ENCODE measurements at regions not wholly inside any gene's neighbourhood (a gene's known extent, or its start where the extent isn't known, plus 50 kb on each side); places are given as distances from the start of the nearest gene placed in this dataset.

DNA sequence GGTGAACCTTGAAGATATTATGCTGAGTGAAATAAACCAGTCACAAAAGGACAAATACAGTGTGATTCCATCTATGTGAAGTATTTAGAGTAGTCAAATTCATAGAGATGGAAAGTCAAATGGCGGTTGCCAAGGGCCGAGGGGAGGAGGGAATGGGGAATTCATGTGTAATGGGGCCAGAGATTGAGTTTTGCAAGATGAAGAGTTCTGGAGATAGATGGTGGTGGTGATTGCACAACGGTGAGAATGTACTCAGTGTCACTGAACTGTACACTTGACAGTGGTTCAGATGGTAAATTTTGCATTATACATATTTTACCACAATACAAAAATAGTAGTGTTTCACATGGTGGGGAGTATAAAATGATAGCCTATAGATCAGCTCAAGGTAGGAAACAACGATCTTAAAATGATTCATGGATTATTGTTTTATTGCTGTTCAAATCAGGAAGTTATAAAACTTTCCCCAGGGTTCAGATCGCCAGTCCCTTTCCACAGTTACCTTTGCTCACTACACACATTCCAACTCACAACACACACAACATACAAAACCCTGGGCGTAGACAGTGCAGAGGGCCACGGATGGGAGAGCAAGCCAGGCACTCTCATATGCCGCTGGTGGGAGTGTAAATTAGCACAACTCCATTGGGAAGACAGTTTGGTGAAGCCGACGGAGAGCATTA lies 219.9 kb downstream of the ZIC5 start:
- peaks cover 36% of the 10 kb centered on the region for H3K4me1 Mint-ChIP-seq
- peaks cover 15% of the 10 kb centered on the region for H3K36me3 Mint-ChIP-seq
- ATAC-seq, result no peak
- no peak overlapping the region for H3K27ac Mint-ChIP-seq
- ChIA-PET CTCF (no interaction called here), POLR2A (no interaction called here)
- TF ChIP-seq, protein P1, sequence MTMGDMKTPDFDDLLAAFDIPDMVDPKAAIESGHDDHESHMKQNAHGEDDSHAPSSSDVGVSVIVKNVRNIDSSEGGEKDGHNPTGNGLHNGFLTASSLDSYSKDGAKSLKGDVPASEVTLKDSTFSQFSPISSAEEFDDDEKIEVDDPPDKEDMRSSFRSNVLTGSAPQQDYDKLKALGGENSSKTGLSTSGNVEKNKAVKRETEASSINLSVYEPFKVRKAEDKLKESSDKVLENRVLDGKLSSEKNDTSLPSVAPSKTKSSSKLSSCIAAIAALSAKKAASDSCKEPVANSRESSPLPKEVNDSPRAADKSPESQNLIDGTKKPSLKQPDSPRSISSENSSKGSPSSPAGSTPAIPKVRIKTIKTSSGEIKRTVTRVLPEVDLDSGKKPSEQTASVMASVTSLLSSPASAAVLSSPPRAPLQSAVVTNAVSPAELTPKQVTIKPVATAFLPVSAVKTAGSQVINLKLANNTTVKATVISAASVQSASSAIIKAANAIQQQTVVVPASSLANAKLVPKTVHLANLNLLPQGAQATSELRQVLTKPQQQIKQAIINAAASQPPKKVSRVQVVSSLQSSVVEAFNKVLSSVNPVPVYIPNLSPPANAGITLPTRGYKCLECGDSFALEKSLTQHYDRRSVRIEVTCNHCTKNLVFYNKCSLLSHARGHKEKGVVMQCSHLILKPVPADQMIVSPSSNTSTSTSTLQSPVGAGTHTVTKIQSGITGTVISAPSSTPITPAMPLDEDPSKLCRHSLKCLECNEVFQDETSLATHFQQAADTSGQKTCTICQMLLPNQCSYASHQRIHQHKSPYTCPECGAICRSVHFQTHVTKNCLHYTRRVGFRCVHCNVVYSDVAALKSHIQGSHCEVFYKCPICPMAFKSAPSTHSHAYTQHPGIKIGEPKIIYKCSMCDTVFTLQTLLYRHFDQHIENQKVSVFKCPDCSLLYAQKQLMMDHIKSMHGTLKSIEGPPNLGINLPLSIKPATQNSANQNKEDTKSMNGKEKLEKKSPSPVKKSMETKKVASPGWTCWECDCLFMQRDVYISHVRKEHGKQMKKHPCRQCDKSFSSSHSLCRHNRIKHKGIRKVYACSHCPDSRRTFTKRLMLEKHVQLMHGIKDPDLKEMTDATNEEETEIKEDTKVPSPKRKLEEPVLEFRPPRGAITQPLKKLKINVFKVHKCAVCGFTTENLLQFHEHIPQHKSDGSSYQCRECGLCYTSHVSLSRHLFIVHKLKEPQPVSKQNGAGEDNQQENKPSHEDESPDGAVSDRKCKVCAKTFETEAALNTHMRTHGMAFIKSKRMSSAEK (CRISPR knock-in tag; IDR thresholded peaks at IDR 0.05; ENCODE audit: borderline replicate concordance), result no peak
- TF ChIP-seq, protein P2, sequence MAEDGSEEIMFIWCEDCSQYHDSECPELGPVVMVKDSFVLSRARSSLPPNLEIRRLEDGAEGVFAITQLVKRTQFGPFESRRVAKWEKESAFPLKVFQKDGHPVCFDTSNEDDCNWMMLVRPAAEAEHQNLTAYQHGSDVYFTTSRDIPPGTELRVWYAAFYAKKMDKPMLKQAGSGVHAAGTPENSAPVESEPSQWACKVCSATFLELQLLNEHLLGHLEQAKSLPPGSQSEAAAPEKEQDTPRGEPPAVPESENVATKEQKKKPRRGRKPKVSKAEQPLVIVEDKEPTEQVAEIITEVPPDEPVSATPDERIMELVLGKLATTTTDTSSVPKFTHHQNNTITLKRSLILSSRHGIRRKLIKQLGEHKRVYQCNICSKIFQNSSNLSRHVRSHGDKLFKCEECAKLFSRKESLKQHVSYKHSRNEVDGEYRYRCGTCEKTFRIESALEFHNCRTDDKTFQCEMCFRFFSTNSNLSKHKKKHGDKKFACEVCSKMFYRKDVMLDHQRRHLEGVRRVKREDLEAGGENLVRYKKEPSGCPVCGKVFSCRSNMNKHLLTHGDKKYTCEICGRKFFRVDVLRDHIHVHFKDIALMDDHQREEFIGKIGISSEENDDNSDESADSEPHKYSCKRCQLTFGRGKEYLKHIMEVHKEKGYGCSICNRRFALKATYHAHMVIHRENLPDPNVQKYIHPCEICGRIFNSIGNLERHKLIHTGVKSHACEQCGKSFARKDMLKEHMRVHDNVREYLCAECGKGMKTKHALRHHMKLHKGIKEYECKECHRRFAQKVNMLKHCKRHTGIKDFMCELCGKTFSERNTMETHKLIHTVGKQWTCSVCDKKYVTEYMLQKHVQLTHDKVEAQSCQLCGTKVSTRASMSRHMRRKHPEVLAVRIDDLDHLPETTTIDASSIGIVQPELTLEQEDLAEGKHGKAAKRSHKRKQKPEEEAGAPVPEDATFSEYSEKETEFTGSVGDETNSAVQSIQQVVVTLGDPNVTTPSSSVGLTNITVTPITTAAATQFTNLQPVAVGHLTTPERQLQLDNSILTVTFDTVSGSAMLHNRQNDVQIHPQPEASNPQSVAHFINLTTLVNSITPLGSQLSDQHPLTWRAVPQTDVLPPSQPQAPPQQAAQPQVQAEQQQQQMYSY (CRISPR knock-in tag; IDR thresholded peaks at IDR 0.05), result no peak
- TF ChIP-seq, protein P3, sequence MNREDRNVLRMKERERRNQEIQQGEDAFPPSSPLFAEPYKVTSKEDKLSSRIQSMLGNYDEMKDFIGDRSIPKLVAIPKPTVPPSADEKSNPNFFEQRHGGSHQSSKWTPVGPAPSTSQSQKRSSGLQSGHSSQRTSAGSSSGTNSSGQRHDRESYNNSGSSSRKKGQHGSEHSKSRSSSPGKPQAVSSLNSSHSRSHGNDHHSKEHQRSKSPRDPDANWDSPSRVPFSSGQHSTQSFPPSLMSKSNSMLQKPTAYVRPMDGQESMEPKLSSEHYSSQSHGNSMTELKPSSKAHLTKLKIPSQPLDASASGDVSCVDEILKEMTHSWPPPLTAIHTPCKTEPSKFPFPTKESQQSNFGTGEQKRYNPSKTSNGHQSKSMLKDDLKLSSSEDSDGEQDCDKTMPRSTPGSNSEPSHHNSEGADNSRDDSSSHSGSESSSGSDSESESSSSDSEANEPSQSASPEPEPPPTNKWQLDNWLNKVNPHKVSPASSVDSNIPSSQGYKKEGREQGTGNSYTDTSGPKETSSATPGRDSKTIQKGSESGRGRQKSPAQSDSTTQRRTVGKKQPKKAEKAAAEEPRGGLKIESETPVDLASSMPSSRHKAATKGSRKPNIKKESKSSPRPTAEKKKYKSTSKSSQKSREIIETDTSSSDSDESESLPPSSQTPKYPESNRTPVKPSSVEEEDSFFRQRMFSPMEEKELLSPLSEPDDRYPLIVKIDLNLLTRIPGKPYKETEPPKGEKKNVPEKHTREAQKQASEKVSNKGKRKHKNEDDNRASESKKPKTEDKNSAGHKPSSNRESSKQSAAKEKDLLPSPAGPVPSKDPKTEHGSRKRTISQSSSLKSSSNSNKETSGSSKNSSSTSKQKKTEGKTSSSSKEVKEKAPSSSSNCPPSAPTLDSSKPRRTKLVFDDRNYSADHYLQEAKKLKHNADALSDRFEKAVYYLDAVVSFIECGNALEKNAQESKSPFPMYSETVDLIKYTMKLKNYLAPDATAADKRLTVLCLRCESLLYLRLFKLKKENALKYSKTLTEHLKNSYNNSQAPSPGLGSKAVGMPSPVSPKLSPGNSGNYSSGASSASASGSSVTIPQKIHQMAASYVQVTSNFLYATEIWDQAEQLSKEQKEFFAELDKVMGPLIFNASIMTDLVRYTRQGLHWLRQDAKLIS (CRISPR knock-in tag; IDR thresholded peaks at IDR 0.05; ENCODE audit: borderline replicate concordance), result no peak
- TF ChIP-seq CREM (CRISPR knock-in tag; IDR thresholded peaks at IDR 0.05), result no peak
- no peak for TF ChIP-seq GTF2I (CRISPR knock-in tag; conservative IDR thresholded peaks at IDR 0.05)
- no peak for TF ChIP-seq FOXP1 (CRISPR knock-in tag; IDR thresholded peaks at IDR 0.05; ENCODE audit: borderline replicate concordance)
- no peak for TF ChIP-seq SP1 (CRISPR knock-in tag; conservative IDR thresholded peaks at IDR 0.05)
- no peak for TF ChIP-seq RELA (CRISPR knock-in tag; IDR thresholded peaks at IDR 0.05; ENCODE audit: borderline replicate concordance)
- H3K27me3 Mint-ChIP-seq (ENCODE audit: low read depth), result no peaks in the 10 kb centered on the region; the same call in 1 of the 2 replicates
- no peak overlapping the region for H3K4me3 Mint-ChIP-seq
- no peak for DNase-seq (ENCODE audit: low spot score)
- no peaks in the 10 kb centered on the region for H3K9me3 Mint-ChIP-seq

DNA sequence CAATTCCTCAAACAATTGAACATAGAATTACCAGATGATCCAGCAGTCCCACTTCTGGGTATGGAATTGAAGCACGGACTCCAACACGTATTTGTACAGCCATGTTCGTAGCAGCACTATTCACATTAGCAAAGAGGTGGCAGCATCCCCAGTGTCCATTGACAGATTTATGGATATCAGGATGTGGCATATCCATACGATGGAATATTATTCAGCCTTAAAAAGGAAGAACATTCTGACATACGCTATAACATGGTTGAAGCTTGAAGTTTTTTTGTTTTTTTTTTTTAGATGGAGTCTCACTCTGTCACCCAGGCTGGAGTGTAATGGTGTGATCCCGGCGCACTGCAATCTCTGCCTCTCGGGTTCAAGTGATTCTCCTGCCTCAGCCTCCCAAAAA lies 220.6 kb downstream of the ZIC5 start:
- CTCF ChIA-PET, result interaction anchor here (0.6 kb wide), 1 partner anchor 13 kb away, joined by 5 read pairs; no protein-coding TSS in a partner anchor
- peaks cover 12% of the 10 kb centered on the region for H3K36me3 Mint-ChIP-seq
- peaks cover 37% of the 10 kb centered on the region for H3K4me1 Mint-ChIP-seq
- H3K4me3 Mint-ChIP-seq, result no peak overlapping the region
- H3K27me3 Mint-ChIP-seq (ENCODE audit: low read depth), result no peaks in the 10 kb centered on the region; the same call in 1 of the 2 replicates
- DNase-seq (ENCODE audit: low spot score) (no peak), ATAC-seq (no peak)
- no peak overlapping the region for H3K27ac Mint-ChIP-seq
- H3K9me3 Mint-ChIP-seq, result no peaks in the 10 kb centered on the region
- POLR2A ChIA-PET, result no interaction called here
- TF ChIP-seq SMAD3 (CRISPR knock-in tag; IDR thresholded peaks at IDR 0.05; ENCODE audit: borderline replicate concordance) (no peak), OVOL2 (CRISPR knock-in tag; IDR thresholded peaks at IDR 0.05; ENCODE audit: borderline replicate concordance) (no peak), ETV6 (CRISPR knock-in tag; IDR thresholded peaks at IDR 0.05) (no peak), ELF4 (CRISPR knock-in tag; IDR thresholded peaks at IDR 0.05; ENCODE audit: low read depth) (no peak), ZNF219 (CRISPR knock-in tag; IDR thresholded peaks at IDR 0.05; ENCODE audit: borderline replicate concordance) (no peak), ZNF263 (CRISPR knock-in tag; IDR thresholded peaks at IDR 0.05; ENCODE audit: low read depth) (no peak), FOXJ3 (CRISPR knock-in tag; IDR thresholded peaks at IDR 0.05; ENCODE audit: borderline replicate concordance) (no peak)
- TF ChIP-seq, protein P4, sequence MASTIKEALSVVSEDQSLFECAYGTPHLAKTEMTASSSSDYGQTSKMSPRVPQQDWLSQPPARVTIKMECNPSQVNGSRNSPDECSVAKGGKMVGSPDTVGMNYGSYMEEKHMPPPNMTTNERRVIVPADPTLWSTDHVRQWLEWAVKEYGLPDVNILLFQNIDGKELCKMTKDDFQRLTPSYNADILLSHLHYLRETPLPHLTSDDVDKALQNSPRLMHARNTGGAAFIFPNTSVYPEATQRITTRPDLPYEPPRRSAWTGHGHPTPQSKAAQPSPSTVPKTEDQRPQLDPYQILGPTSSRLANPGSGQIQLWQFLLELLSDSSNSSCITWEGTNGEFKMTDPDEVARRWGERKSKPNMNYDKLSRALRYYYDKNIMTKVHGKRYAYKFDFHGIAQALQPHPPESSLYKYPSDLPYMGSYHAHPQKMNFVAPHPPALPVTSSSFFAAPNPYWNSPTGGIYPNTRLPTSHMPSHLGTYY (CRISPR knock-in tag; IDR thresholded peaks at IDR 0.05), result no peak
- TF ChIP-seq, protein P5, sequence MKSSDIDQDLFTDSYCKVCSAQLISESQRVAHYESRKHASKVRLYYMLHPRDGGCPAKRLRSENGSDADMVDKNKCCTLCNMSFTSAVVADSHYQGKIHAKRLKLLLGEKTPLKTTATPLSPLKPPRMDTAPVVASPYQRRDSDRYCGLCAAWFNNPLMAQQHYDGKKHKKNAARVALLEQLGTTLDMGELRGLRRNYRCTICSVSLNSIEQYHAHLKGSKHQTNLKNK (CRISPR knock-in tag; IDR thresholded peaks at IDR 0.05), result no peak
- TF ChIP-seq, protein P6, sequence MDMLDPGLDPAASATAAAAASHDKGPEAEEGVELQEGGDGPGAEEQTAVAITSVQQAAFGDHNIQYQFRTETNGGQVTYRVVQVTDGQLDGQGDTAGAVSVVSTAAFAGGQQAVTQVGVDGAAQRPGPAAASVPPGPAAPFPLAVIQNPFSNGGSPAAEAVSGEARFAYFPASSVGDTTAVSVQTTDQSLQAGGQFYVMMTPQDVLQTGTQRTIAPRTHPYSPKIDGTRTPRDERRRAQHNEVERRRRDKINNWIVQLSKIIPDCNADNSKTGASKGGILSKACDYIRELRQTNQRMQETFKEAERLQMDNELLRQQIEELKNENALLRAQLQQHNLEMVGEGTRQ (CRISPR knock-in tag; IDR thresholded peaks at IDR 0.05), result no peak
